GM12878 (cell line): ENCODE measurements at regions not wholly inside any gene's neighbourhood (a gene's known extent, or its start where the extent isn't known, plus 50 kb on each side); places are given as distances from the start of the nearest gene placed in this dataset.

Experiments
- ATAC-seq: fragments of 200-7000 bp; cut with Tn5 transposase; 3 replicates; pipeline ENCODE4 v1.9.1; 2020; ENCODE audit warnings: mild to moderate bottlenecking, moderate library complexity
- BruUV-seq: library from RNA; stranded (reverse); fragments of 400-500 nt; replicated peaks from 2 replicates; lab custom pipeline; 2021; lab: Mats Ljungman, UMichigan
- CTCF ChIA-PET: fragments of 300-600 bp; sonication (Branson Sonifier 250); formaldehyde crosslinking; extraction: SDS; loops from one replicate; lab custom pipeline; 2021; ENCODE audit warnings: inconsistent platforms; lab: Yijun Ruan, JAX
- POLR2A ChIA-PET: fragments of 350-600 bp; formaldehyde crosslinking; extraction: SDS; loops from one replicate; lab custom pipeline; 2021; ENCODE audit warnings: inconsistent platforms; lab: Charles Lee
- RAD21 ChIA-PET: fragments of 300-600 bp; sonication (Branson Sonifier 250); formaldehyde crosslinking; loops from one replicate; lab custom pipeline; 2023; ENCODE audit warnings: antibody characterized with exemption; ENCODE audit not compliant: unreplicated experiment; lab: Charles Lee
- SMC1A ChIA-PET: fragments of 300-600 bp; sonication (Branson Sonifier 250); formaldehyde crosslinking; loops from one replicate; lab custom pipeline; 2023; ENCODE audit not compliant: unreplicated experiment, uncharacterized antibody; lab: Charles Lee
- DNase-seq: peaks from one replicate; pipeline ENCODE4 v3.0.0-alpha.2; 2011; ENCODE audit warnings: low read depth, low spot score
- FAIRE-seq: peaks from 3 replicates; lab custom pipeline; 2011; peaks lifted over from hg19 to GRCh38; lab: Jason Lieb, UNC
- H2AFZ ChIP-seq: 2 replicates; pipeline ENCODE4 v1.6.0; 2011; ENCODE audit warnings: low read depth, low read length, control low read depth; ENCODE audit not compliant: control insufficient read depth
- H3K27ac ChIP-seq: 2 replicates; pipeline ENCODE4 v1.5.1; 2011; ENCODE audit warnings: control low read depth; ENCODE audit not compliant: control insufficient read depth, insufficient read depth
- H3K27me3 ChIP-seq, 2 experiments: replicated peaks in 1 of 2; 2 replicates each; pipeline versions ENCODE4 v1.6.0 to v1.6.1; 2011; ENCODE audit warnings: low read length in 1 of 2; ENCODE audit not compliant: control insufficient read depth in 2 of 2, insufficient read depth in 2 of 2
- H3K36me3 ChIP-seq, 2 experiments: 2 replicates each; pipeline ENCODE4 v1.5.1; 2011; ENCODE audit warnings: low read length in 1 of 2; ENCODE audit not compliant: control insufficient read depth in 2 of 2, insufficient read depth in 2 of 2
- H3K4me1 ChIP-seq: 2 replicates; pipeline ENCODE4 v1.6.1; 2011; ENCODE audit warnings: mild to moderate bottlenecking, low read length, moderate library complexity, mixed read lengths; ENCODE audit not compliant: control insufficient read depth, insufficient read depth
- H3K4me2 ChIP-seq: 2 replicates; pipeline ENCODE4 v1.6.0; 2011; ENCODE audit warnings: control low read depth; ENCODE audit not compliant: control insufficient read depth, insufficient read depth
- H3K4me3 ChIP-seq: fragments of 200-600 bp; sonication (generic); 2 replicates; pipeline ENCODE4 v1.5.1; 2016
- H3K79me2 ChIP-seq: 2 replicates; pipeline ENCODE4 v1.6.0; 2011; ENCODE audit warnings: low read length; ENCODE audit not compliant: control insufficient read depth, insufficient read depth
- H3K9ac ChIP-seq: 2 replicates; pipeline ENCODE4 v1.8.0; 2011; ENCODE audit warnings: low read length, control low read depth, mixed read lengths; ENCODE audit not compliant: control insufficient read depth, insufficient read depth
- H3K9me3 ChIP-seq: replicated peaks from 3 replicates; pipeline ENCODE4 v1.5.1; 2011; ENCODE audit warnings: mild to moderate bottlenecking, low read length; ENCODE audit not compliant: control insufficient read depth, insufficient read depth
- H4K20me1 ChIP-seq: 2 replicates; pipeline ENCODE4 v1.6.0; 2011; ENCODE audit not compliant: control insufficient read depth, insufficient read depth
- BCL3 ChIP-seq: IDR thresholded peaks from 2 replicates; pipeline ENCODE4 v1.6.1; 2011; ENCODE audit warnings: borderline replicate concordance, low read depth, mild to moderate bottlenecking, moderate library complexity, low read length; ENCODE audit not compliant: insufficient read depth, poor library complexity, severe bottlenecking
- CHD2 ChIP-seq: IDR thresholded peaks from 2 replicates; pipeline ENCODE4 v1.6.1; 2011; ENCODE audit warnings: low read depth, low read length, improper control_type of control experiment, borderline replicate concordance
- CREB1 ChIP-seq: IDR thresholded peaks from 2 replicates; pipeline ENCODE4 v1.6.1; 2012; ENCODE audit warnings: low read depth, mild to moderate bottlenecking, inconsistent platforms
- CREM ChIP-seq: IDR thresholded peaks from 2 replicates; pipeline ENCODE4 v1.6.1; 2014; ENCODE audit warnings: antibody characterized with exemption, low read depth
- E4F1 ChIP-seq: fragments of 450-650 bp; IDR thresholded peaks from 2 replicates; pipeline ENCODE4 v1.6.1; 2018; ENCODE audit warnings: borderline replicate concordance, mild to moderate bottlenecking; ENCODE audit not compliant: partially characterized antibody
- FOXK2 ChIP-seq: fragments of 450-650 bp; IDR thresholded peaks from 2 replicates; pipeline ENCODE4 v1.6.1; 2017; ENCODE audit warnings: mild to moderate bottlenecking, moderate library complexity
- HDGF ChIP-seq: fragments of 450-650 bp; IDR thresholded peaks from 2 replicates; pipeline ENCODE4 v1.6.1; 2016; ENCODE audit warnings: antibody characterized with exemption
- NFYB ChIP-seq: IDR thresholded peaks from 2 replicates; pipeline ENCODE4 v1.6.1; 2011; ENCODE audit warnings: low read depth, mild to moderate bottlenecking, low read length, improper control_type of control experiment, moderate library complexity; ENCODE audit not compliant: insufficient read depth
- SP1 ChIP-seq: IDR thresholded peaks from one replicate; pipeline ENCODE4 v1.6.1; 2011; ENCODE audit warnings: low read depth, low read length
- TBL1XR1 ChIP-seq: IDR thresholded peaks from 2 replicates; pipeline ENCODE4 v1.6.1; 2012; ENCODE audit warnings: low read depth, low read length, improper control_type of control experiment
- USF2 ChIP-seq: IDR thresholded peaks from 2 replicates; pipeline ENCODE4 v1.6.1; 2011; ENCODE audit warnings: low read depth, low read length, improper control_type of control experiment, borderline replicate concordance
- ZBTB40 ChIP-seq: fragments of 450-650 bp; IDR thresholded peaks from 2 replicates; pipeline ENCODE4 v1.6.1; 2016; ENCODE audit warnings: mild to moderate bottlenecking, moderate library complexity, borderline replicate concordance
- WGBS: methylation state at CpG from one replicate; pipeline ENCODE4 v1.1.6; 2016; ENCODE audit warnings: low lambda C conversion rate; ENCODE audit not compliant: insufficient replicate concordance, insufficient coverage; ENCODE audit errors: missing lambda C conversion rate; 5-methylcytosine and 5-hydroxymethylcytosine counted together
- in situ Hi-C: fragments of 300-500 bp; cut with MboI; formaldehyde crosslinking; loops from 9 replicates; pipeline ENCODE4 v1.14.3; 2018; ENCODE audit warnings: mixed read lengths
- intact Hi-C: fragments of 100-400 bp; cut with micrococcal nuclease; formaldehyde crosslinking; loops from one replicate; pipeline ENCODE4 v1.14.2; 2022; ENCODE audit not compliant: unreplicated experiment

GRCh38 chr17:73901661-73902415, 257.6 kb upstream of the SDK2 start:
- ChIA-PET SMC1A (no interaction called here), RAD21 (no interaction called here), POLR2A (no interaction called here), CTCF (no interaction called here)
- in situ Hi-C loops: no loop called here
- H3K79me2 ChIP-seq: no peaks in the 10 kb centered on the region
- H4K20me1 ChIP-seq: no peaks in the 10 kb centered on the region
- DNase-seq: no peak
- no peaks in the 10 kb centered on the region for H3K9me3 ChIP-seq
- FAIRE-seq: no peak
- H3K27ac ChIP-seq: no peak overlapping the region
- BruUV-seq: no TSS peak
- H3K4me1 ChIP-seq: no peaks in the 10 kb centered on the region
- no peak overlapping the region for H3K4me3 ChIP-seq
- no peak overlapping the region for H3K4me2 ChIP-seq
- peaks cover 8 to 15% of the 10 kb centered on the region in 2 experiments for H3K27me3 ChIP-seq
- no peak for ATAC-seq
- H3K36me3 ChIP-seq: no peaks in the 10 kb centered on the region
- intact Hi-C loops: no loop called here
- no peak overlapping the region for H2AFZ ChIP-seq
- no peak overlapping the region for H3K9ac ChIP-seq
- 4% methylated on average over 37 of the region's 49 CpGs for WGBS
- TF ChIP-seq E4F1 (no peak), NFYB (no peak), USF2 (no peak), BCL3 (no peak), CREM (no peak), SP1 (no peak), TBL1XR1 (no peak), FOXK2 (no peak), HDGF (no peak), CREB1 (no peak), ZBTB40 (no peak), CHD2 (no peak)
